OCI-LY7 (cell line): ENCODE measurements at regions not wholly inside any gene's neighbourhood (a gene's known extent, or its start where the extent isn't known, plus 50 kb on each side); places are given as distances from the start of the nearest gene placed in this dataset.

Experiments used
- BruUV-seq: library from RNA; stranded (reverse); fragments of 400-500 nt; replicated peaks from 2 replicates; lab custom pipeline; 2021; lab: Mats Ljungman, UMichigan
- CTCF ChIA-PET: fragments of 300-600 bp; sonication (Branson Sonifier 250); formaldehyde crosslinking; loops from one replicate; lab custom pipeline; 2022; ENCODE audit warnings: antibody characterized with exemption; ENCODE audit not compliant: unreplicated experiment; lab: Charles Lee
- POLR2A ChIA-PET: fragments of 300-600 bp; sonication (Branson Sonifier 250); formaldehyde crosslinking; loops from one replicate; lab custom pipeline; 2022; ENCODE audit warnings: antibody characterized with exemption; lab: Charles Lee
- DNase-seq: peaks from one replicate; pipeline ENCODE4 v3.0.0-alpha.2; 2015; ENCODE audit warnings: low spot score
- H2AFZ ChIP-seq: fragments of 200-600 bp; sonication (generic), shearing (Covaris generic); 2 replicates; pipeline ENCODE4 v1.6.1; 2014; ENCODE audit warnings: mild to moderate bottlenecking, antibody characterized with exemption, low read length, moderate library complexity
- H3K27ac ChIP-seq: fragments of 200-600 bp; sonication (generic); 2 replicates; pipeline ENCODE4 v1.5.1; 2014; ENCODE audit warnings: mixed run types, low read depth, mild to moderate bottlenecking, moderate library complexity, low read length, inconsistent platforms; ENCODE audit not compliant: poor library complexity, severe bottlenecking
- H3K36me3 ChIP-seq: fragments of 200-600 bp; sonication (generic); 2 replicates; pipeline ENCODE4 v1.6.1; 2014; ENCODE audit warnings: mild to moderate bottlenecking, antibody characterized with exemption, low read length, moderate library complexity, mixed read lengths; ENCODE audit not compliant: insufficient read depth
- H3K4me1 ChIP-seq: fragments of 200-600 bp; sonication (generic); 2 replicates; pipeline ENCODE4 v1.5.1; 2014; ENCODE audit warnings: mild to moderate bottlenecking, low read length; ENCODE audit not compliant: insufficient read depth, poor library complexity, severe bottlenecking
- H3K4me2 ChIP-seq: fragments of 200-600 bp; sonication (generic); 2 replicates; pipeline ENCODE4 v1.6.1; 2014; ENCODE audit warnings: mild to moderate bottlenecking, low read length
- H3K4me3 ChIP-seq: fragments of 200-600 bp; sonication (generic); 2 replicates; pipeline ENCODE4 v1.5.1; 2014; ENCODE audit warnings: mild to moderate bottlenecking, low read depth, low read length; ENCODE audit not compliant: poor library complexity, severe bottlenecking
- H3K79me2 ChIP-seq: fragments of 200-600 bp; sonication (generic); 2 replicates; pipeline ENCODE4 v1.6.1; 2016; ENCODE audit warnings: low read depth, mild to moderate bottlenecking, low read length, moderate library complexity, mixed read lengths; ENCODE audit not compliant: insufficient read depth
- H3K9me2 ChIP-seq: fragments of 200-600 bp; sonication (generic); 2 replicates; pipeline ENCODE4 v1.6.1; 2016; ENCODE audit warnings: mild to moderate bottlenecking, low read length, mixed read lengths; ENCODE audit not compliant: insufficient read depth
- H3K9me3 ChIP-seq: fragments of 200-600 bp; sonication (generic); 2 replicates; pipeline ENCODE4 v1.6.1; 2014; ENCODE audit warnings: mild to moderate bottlenecking, mixed run types, low read length, mixed read lengths
- H4K20me1 ChIP-seq: fragments of 200-600 bp; sonication (generic); 2 replicates; pipeline ENCODE4 v1.6.1; 2014; ENCODE audit warnings: mild to moderate bottlenecking, antibody characterized with exemption, low read length, moderate library complexity, mixed read lengths; ENCODE audit not compliant: insufficient read depth
- EZH2phosphoT487 ChIP-seq: fragments of 200-600 bp; sonication (generic); IDR thresholded peaks from 2 replicates; pipeline ENCODE4 v1.6.1; 2018; ENCODE audit warnings: low read depth, borderline replicate concordance, mild to moderate bottlenecking, mixed run types, antibody characterized with exemption, low read length, moderate library complexity, mixed read lengths
- intact Hi-C: fragments of 100-400 bp; cut with micrococcal nuclease; formaldehyde crosslinking; loops from one replicate; pipeline ENCODE4 v1.10.0; 2022; ENCODE audit not compliant: unreplicated experiment
- TF ChIP-seq, protein P1 (sequence below): fragments of 200-600 bp; sonication (generic); conservative IDR thresholded peaks from 2 replicates; pipeline ENCODE4 v1.5.1; 2014; ENCODE audit warnings: mild to moderate bottlenecking, antibody characterized with exemption, low read length, moderate library complexity, mixed read lengths

DNA sequence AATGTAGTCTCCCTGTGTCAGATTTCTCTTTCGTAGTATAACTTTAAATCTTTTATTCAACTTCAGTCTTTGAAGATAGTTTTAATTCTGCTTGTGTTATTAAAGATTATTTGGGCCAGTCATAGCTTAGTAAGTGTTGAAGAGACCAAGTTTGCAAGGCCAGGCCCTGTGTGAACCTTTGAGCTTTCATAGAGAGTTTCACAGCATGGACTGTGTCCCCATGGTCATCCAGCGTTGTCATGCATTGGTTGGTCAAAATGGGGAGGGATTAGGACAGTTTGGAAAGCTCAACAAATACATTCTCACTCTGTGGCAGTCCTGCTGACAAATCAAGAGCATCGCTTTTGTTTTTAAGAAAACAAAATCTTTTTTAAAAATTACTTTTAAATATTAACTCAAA is 74.6 kb upstream of the FAM83B start:
- H3K9me3 ChIP-seq = no peaks in the 10 kb centered on the region
- BruUV-seq = no TSS peak
- H4K20me1 ChIP-seq = no peaks in the 10 kb centered on the region
- no peak overlapping the region for H3K4me3 ChIP-seq
- H3K9me2 ChIP-seq = no peaks in the 10 kb centered on the region
- no peak overlapping the region for H2AFZ ChIP-seq
- no peaks in the 10 kb centered on the region for H3K36me3 ChIP-seq
- H3K4me2 ChIP-seq = no peak overlapping the region
- TF ChIP-seq, protein P1, sequence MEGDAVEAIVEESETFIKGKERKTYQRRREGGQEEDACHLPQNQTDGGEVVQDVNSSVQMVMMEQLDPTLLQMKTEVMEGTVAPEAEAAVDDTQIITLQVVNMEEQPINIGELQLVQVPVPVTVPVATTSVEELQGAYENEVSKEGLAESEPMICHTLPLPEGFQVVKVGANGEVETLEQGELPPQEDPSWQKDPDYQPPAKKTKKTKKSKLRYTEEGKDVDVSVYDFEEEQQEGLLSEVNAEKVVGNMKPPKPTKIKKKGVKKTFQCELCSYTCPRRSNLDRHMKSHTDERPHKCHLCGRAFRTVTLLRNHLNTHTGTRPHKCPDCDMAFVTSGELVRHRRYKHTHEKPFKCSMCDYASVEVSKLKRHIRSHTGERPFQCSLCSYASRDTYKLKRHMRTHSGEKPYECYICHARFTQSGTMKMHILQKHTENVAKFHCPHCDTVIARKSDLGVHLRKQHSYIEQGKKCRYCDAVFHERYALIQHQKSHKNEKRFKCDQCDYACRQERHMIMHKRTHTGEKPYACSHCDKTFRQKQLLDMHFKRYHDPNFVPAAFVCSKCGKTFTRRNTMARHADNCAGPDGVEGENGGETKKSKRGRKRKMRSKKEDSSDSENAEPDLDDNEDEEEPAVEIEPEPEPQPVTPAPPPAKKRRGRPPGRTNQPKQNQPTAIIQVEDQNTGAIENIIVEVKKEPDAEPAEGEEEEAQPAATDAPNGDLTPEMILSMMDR = no peak
- no peaks in the 10 kb centered on the region for H3K4me1 ChIP-seq
- DNase-seq = no peak
- ChIA-PET POLR2A (interaction anchor here (0.6 kb wide), 1 partner anchor 9 kb away, joined by 4 read pairs; no protein-coding TSS in a partner anchor), CTCF (no interaction called here)
- intact Hi-C loops = no loop called here
- no peaks in the 10 kb centered on the region for H3K79me2 ChIP-seq
- no peak overlapping the region for H3K27ac ChIP-seq

DNA sequence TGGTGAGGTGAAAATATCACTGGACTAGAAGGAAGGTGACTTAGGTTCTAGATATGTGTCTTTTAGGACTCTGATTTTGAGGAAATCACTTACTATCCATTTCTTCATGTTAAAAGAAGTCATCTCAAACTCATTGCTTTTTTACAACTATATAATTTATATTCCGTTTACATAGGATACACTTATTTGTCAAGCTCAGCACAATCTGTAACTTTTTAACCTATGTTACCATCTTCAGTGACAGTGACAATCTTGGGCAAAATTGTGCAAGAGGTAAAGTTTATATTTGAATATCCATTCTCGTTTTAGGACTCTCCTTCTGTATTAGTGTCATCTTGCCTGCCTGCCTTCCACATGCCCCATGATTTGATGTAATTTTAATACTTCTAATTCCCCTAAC is 74.0 kb upstream of the FAM83B start:
- Histone ChIP-seq H3K9me3 (no peaks in the 10 kb centered on the region), H3K79me2 (no peaks in the 10 kb centered on the region), H4K20me1 (no peaks in the 10 kb centered on the region), H3K4me3 (no peak overlapping the region), H2AFZ (no peak overlapping the region), H3K9me2 (no peaks in the 10 kb centered on the region), H3K27ac (no peak overlapping the region), H3K4me1 (no peaks in the 10 kb centered on the region), H3K36me3 (no peaks in the 10 kb centered on the region), H3K4me2 (no peak overlapping the region)
- ChIA-PET CTCF (no interaction called here), POLR2A (interaction anchor here (0.6 to 1.0 kb wide), 3 partner anchors 8 to 613 kb away, joined by 3 to 5 read pairs (median 4); no protein-coding TSS in a partner anchor)
- intact Hi-C loops = no loop called here
- TF ChIP-seq, protein P1 = no peak
- TF ChIP-seq EZH2phosphoT487 = no peak
- DNase-seq = no peak
- no TSS peak for BruUV-seq

DNA sequence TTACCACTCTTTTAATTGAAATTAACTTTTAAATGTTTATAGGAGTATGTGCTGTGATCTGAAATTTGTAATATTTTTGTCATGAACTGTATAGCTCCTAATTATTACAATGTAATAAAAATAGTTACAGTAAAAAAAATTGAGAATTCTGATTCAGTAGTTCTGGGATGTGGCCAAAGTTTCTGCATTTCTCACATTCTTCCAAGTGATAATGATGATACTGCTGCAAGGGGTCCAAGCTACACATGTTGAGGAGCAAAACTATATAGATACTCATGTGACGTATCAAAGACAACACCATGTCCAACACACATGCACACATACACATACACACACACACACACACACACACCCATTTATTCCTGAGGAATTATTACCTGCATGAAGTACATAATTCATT is 71.0 kb upstream of the FAM83B start:
- no peaks in the 10 kb centered on the region for H3K79me2 ChIP-seq
- DNase-seq = no peak
- no peak overlapping the region for H2AFZ ChIP-seq
- H3K4me2 ChIP-seq = no peak overlapping the region
- no TSS peak for BruUV-seq
- no peak overlapping the region for H3K27ac ChIP-seq
- H3K4me3 ChIP-seq = no peak overlapping the region
- H3K4me1 ChIP-seq = no peaks in the 10 kb centered on the region
- intact Hi-C loops = no loop called here
- no peaks in the 10 kb centered on the region for H3K36me3 ChIP-seq
- ChIA-PET POLR2A (interaction anchor here (0.6 kb wide), 1 partner anchor 88 kb away, joined by 3 read pairs; no protein-coding TSS in a partner anchor), CTCF (no interaction called here)
- no peaks in the 10 kb centered on the region for H3K9me2 ChIP-seq
- TF ChIP-seq EZH2phosphoT487 = no peak
- TF ChIP-seq, protein P1 = no peak
- H4K20me1 ChIP-seq = no peaks in the 10 kb centered on the region
- no peaks in the 10 kb centered on the region for H3K9me3 ChIP-seq
